Fibroblast of lung (primary cell): ENCODE measurements at regions not wholly inside any gene's neighbourhood (a gene's known extent, or its start where the extent isn't known, plus 50 kb on each side); places are given as distances from the start of the nearest gene placed in this dataset.

ENCODE experiments used
- DNase-seq, 2 donors: peaks; one replicate each; pipeline versions ENCODE4 v3.0.0 to v3.0.0-alpha.2; 2010; ENCODE audit warnings: low read depth in 2 of 2
- H2AFZ ChIP-seq: 2 replicates; pipeline ENCODE4 v1.5.1; 2012; ENCODE audit warnings: low read length, control low read depth, inconsistent platforms
- H3K27ac ChIP-seq: 2 replicates; pipeline ENCODE4 v1.5.1; 2011; ENCODE audit warnings: low read length, control low read depth; ENCODE audit not compliant: insufficient read depth
- H3K27me3 ChIP-seq: 2 replicates; pipeline ENCODE4 v1.5.1; 2011; ENCODE audit warnings: mild to moderate bottlenecking, low read length; ENCODE audit not compliant: control insufficient read depth, insufficient read depth
- H3K36me3 ChIP-seq: 2 replicates; pipeline ENCODE4 v1.5.1; 2011; ENCODE audit warnings: low read length; ENCODE audit not compliant: control insufficient read depth, insufficient read depth
- H3K4me1 ChIP-seq: 2 replicates; pipeline ENCODE4 v1.5.1; 2011; ENCODE audit warnings: low read length; ENCODE audit not compliant: control insufficient read depth, insufficient read depth; ENCODE audit errors: extremely low read depth
- H3K4me2 ChIP-seq: 2 replicates; pipeline ENCODE4 v1.5.1; 2011; ENCODE audit warnings: low read length, control low read depth; ENCODE audit not compliant: insufficient read depth; ENCODE audit errors: extremely low read depth
- H3K4me3 ChIP-seq, 4 experiments: fragments of 200-600 bp in 1 of 4; sonication (generic) in 1 of 4; replicated peaks in 1 of 4; 2 replicates each; pipeline ENCODE4 v1.5.1; 2011 to 2016; ENCODE audit warnings: low read length in 4 of 4, low read depth in 3 of 4, mild to moderate bottlenecking in 3 of 4, control low read depth in 2 of 4, inconsistent platforms in 1 of 4, mixed read lengths in 1 of 4; ENCODE audit not compliant: insufficient read depth in 1 of 4; ENCODE audit errors: control extremely low read depth in 1 of 4
- H3K79me2 ChIP-seq: 2 replicates; pipeline ENCODE4 v1.5.1; 2012; ENCODE audit warnings: mild to moderate bottlenecking, low read length, inconsistent platforms; ENCODE audit not compliant: control insufficient read depth, insufficient read depth
- H3K9ac ChIP-seq: 2 replicates; pipeline ENCODE4 v1.5.1; 2011; ENCODE audit warnings: mild to moderate bottlenecking, low read length, control low read depth; ENCODE audit not compliant: insufficient read depth
- H3K9me3 ChIP-seq: 2 replicates; pipeline ENCODE4 v1.5.1; 2012; ENCODE audit warnings: low read depth, low read length; ENCODE audit not compliant: control insufficient read depth, insufficient read depth
- H4K20me1 ChIP-seq: 2 replicates; pipeline ENCODE4 v1.5.1; 2011; ENCODE audit warnings: low read length; ENCODE audit not compliant: control insufficient read depth, insufficient read depth; ENCODE audit errors: extremely low read depth
- EZH2 ChIP-seq: IDR thresholded peaks from 2 replicates; pipeline ENCODE4 v1.5.1; 2012; ENCODE audit warnings: low read length, control low read depth, mild to moderate bottlenecking; ENCODE audit errors: missing control alignments
- TF ChIP-seq, protein P1 (sequence below), 2 donors: IDR thresholded peaks in 1 of 2; conservative IDR thresholded peaks in 1 of 2; 1 replicate in 1 of 2; 2 replicates in 1 of 2; pipeline ENCODE4 v1.5.1; 2011 to 2012; ENCODE audit warnings: low read length in 2 of 2, control low read depth in 1 of 2, inconsistent platforms in 1 of 2, low read depth in 1 of 2, mild to moderate bottlenecking in 1 of 2

DNA sequence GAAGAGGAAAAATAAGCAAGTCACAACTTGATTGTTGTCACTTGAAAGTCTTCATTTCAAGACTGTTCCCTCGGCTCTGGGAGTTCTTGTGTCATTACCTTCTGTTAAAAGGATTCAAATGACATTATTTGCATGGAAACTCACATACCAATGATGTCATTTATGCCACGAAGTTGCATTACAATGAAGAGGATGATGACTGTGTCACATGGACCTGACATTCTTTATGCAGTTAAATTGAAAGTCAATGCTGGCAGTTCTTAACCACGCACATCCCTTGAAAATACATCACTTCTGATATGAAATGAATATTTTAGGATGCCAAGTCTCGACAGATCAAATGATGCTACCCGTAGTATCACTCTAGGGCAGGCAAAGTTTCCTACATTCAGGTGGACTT lies 1069.5 kb downstream of the VRK1 start:
- H3K4me1 ChIP-seq = no peaks in the 10 kb centered on the region
- DNase-seq = no peak
- H3K79me2 ChIP-seq = no peaks in the 10 kb centered on the region
- H3K9ac ChIP-seq = no peak overlapping the region
- H3K27ac ChIP-seq = no peak overlapping the region
- TF ChIP-seq EZH2 = no peak
- TF ChIP-seq, protein P1, sequence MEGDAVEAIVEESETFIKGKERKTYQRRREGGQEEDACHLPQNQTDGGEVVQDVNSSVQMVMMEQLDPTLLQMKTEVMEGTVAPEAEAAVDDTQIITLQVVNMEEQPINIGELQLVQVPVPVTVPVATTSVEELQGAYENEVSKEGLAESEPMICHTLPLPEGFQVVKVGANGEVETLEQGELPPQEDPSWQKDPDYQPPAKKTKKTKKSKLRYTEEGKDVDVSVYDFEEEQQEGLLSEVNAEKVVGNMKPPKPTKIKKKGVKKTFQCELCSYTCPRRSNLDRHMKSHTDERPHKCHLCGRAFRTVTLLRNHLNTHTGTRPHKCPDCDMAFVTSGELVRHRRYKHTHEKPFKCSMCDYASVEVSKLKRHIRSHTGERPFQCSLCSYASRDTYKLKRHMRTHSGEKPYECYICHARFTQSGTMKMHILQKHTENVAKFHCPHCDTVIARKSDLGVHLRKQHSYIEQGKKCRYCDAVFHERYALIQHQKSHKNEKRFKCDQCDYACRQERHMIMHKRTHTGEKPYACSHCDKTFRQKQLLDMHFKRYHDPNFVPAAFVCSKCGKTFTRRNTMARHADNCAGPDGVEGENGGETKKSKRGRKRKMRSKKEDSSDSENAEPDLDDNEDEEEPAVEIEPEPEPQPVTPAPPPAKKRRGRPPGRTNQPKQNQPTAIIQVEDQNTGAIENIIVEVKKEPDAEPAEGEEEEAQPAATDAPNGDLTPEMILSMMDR (conservative IDR thresholded peaks at IDR 0.05 in 1 of 2, IDR thresholded peaks at IDR 0.05 in 1 of 2; ENCODE audit: low read depth in 1 of 2, low read length in 2 of 2) = no peak
- no peak overlapping the region for H3K4me3 ChIP-seq
- H3K36me3 ChIP-seq = no peaks in the 10 kb centered on the region
- H4K20me1 ChIP-seq = no peaks in the 10 kb centered on the region
- no peaks in the 10 kb centered on the region for H3K27me3 ChIP-seq
- H2AFZ ChIP-seq = no peak overlapping the region
- no peaks in the 10 kb centered on the region for H3K9me3 ChIP-seq
- no peak overlapping the region for H3K4me2 ChIP-seq

DNA sequence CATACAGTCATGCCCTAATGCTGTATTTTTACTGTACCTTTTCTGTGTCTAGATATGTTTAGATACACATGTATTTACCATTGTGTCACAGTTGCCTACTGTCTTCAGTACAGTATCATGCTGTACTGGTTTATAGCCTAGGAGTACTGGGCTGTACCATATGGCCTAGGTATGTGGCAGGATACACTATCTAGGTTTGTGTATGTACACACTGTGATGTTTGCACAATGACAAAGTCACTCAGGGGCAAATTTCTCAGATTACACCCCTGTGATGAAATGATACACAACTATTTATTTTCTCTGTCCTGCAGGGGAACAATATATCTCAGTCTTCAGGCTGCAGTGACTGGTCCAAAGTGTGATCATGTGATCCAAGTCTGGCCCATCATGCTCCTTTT lies 1076.1 kb downstream of the VRK1 start:
- no peak for DNase-seq
- H3K4me1 ChIP-seq = no peaks in the 10 kb centered on the region
- no peak overlapping the region for H3K4me3 ChIP-seq
- H3K9me3 ChIP-seq = no peaks in the 10 kb centered on the region
- no peak overlapping the region for H3K4me2 ChIP-seq
- no peak overlapping the region for H2AFZ ChIP-seq
- no peak overlapping the region for H3K27ac ChIP-seq
- no peaks in the 10 kb centered on the region for H3K79me2 ChIP-seq
- no peak overlapping the region for H3K9ac ChIP-seq
- H4K20me1 ChIP-seq = no peaks in the 10 kb centered on the region
- H3K27me3 ChIP-seq = no peaks in the 10 kb centered on the region
- no peaks in the 10 kb centered on the region for H3K36me3 ChIP-seq
- TF ChIP-seq, protein P1 (conservative IDR thresholded peaks at IDR 0.05 in 1 of 2, IDR thresholded peaks at IDR 0.05 in 1 of 2; ENCODE audit: low read depth in 1 of 2, low read length in 2 of 2) = no peak

DNA sequence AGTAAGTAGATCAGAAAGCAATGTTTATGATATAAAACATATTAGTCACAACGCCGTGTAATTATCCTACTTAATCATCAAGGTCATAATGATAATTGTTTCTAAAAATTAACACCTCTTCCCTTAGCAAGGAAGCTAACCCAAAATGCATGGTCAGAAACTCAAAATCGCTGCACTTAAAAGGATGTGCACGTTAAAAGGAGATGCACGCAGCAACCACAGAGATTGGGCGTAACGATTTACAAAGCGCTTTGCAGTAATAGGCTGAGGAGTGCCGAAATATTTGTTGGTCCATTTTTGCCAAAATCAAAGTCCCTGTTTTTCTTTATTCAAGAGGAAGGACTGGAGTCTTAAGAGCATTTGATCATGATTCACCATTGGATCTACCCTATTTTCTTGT lies 1077.2 kb downstream of the VRK1 start:
- no peaks in the 10 kb centered on the region for H3K79me2 ChIP-seq
- H4K20me1 ChIP-seq = no peaks in the 10 kb centered on the region
- no peaks in the 10 kb centered on the region for H3K4me1 ChIP-seq
- no peak overlapping the region for H2AFZ ChIP-seq
- H3K9ac ChIP-seq = no peak overlapping the region
- TF ChIP-seq, protein P1 (conservative IDR thresholded peaks at IDR 0.05 in 1 of 2, IDR thresholded peaks at IDR 0.05 in 1 of 2; ENCODE audit: low read depth in 1 of 2, low read length in 2 of 2) = no peak
- TF ChIP-seq EZH2 = no peak
- no peaks in the 10 kb centered on the region for H3K36me3 ChIP-seq
- H3K9me3 ChIP-seq = no peaks in the 10 kb centered on the region
- H3K27ac ChIP-seq = no peak overlapping the region
- H3K4me3 ChIP-seq = no peak overlapping the region
- DNase-seq = no peak
- H3K4me2 ChIP-seq = no peak overlapping the region
- no peaks in the 10 kb centered on the region for H3K27me3 ChIP-seq
